ENCODE measurements at regions not wholly inside any gene's neighbourhood (a gene's known extent, or its start where the extent isn't known, plus 50 kb on each side); places are given as distances from the start of the nearest gene placed in this dataset.
A peak's percentile ranks its signal among the peaks of the same experiment; 100 is the strongest.
"Not testable (repeated sequence)": the region's sequence is repeated elsewhere in the genome, so short reads cannot be mapped to it uniquely, and the experiment has no call there.

DNA sequence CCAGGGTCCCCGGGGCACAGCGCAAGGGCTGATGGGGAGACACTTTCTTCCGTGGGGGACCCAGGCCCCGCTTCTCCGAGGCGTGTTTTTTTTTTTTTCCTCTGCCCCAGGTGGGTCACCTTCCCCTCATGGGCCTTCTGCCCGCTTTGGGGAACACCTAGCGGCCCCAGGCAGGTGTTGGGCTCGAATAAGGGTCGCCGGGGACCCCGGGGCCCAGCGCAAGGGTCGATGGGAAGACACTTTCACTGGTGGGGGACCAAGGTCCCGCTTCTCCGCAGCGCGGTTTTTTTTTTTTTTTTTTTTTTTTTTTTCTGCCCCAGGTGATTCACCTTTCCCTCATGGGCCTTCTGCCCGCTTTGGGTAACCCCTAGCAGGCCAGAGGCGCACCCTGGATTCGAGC is 193.8 kb downstream of the POTEG start:
- H3K4me1 ChIP-seq (ENCODE audit: control insufficient read depth, insufficient read depth, low read length); H3K27me3 Mint-ChIP-seq (ENCODE audit: low read depth in 2 of 2); H3K27ac ChIP-seq (ENCODE audit: low read length); intact Hi-C loops (cut with micrococcal nuclease); H3K4me3 ChIP-seq (ENCODE audit: low read length); H3K27me3 ChIP-seq (ENCODE audit: control insufficient read depth, insufficient read depth, low read length); H3K9me3 ChIP-seq (ENCODE audit: control insufficient read depth, insufficient read depth, low read length); ATAC-seq; H3K27ac Mint-ChIP-seq; DNase-seq; H3K9me3 Mint-ChIP-seq; H3K36me3 ChIP-seq (ENCODE audit: control insufficient read depth, insufficient read depth, low read length); H3K36me3 Mint-ChIP-seq; H3K4me3 Mint-ChIP-seq; H3K4me1 Mint-ChIP-seq: not testable (repeated sequence)
- WGBS (ENCODE audit: insufficient coverage), result 77% methylated on average over 5 of the region's 21 CpGs

DNA sequence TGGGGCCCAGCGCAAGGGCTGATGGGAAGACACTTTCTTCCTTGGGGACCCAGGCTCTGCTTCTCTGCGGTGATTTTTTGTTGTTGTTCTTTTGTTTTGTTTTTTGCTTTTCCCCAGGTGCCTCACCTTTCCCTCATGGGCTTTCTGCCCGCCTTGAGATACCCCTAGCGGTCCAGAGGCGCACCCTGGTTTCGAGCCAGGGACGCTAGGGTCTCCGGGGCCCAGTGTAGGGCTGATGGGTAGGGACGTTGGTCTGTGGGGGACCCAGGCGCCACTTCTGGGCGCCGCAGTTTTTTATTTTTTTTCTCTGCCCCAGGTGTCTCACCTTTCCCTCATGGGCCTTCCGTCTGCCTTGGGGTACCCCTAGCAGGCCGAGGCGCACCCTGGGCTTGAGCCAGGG is 192.7 kb downstream of the POTEG start:
- ATAC-seq; H3K4me3 ChIP-seq (ENCODE audit: low read length); H3K27ac Mint-ChIP-seq; H3K27me3 ChIP-seq (ENCODE audit: control insufficient read depth, insufficient read depth, low read length); intact Hi-C loops (cut with micrococcal nuclease); H3K4me1 Mint-ChIP-seq; H3K9me3 Mint-ChIP-seq; H3K36me3 ChIP-seq (ENCODE audit: control insufficient read depth, insufficient read depth, low read length); H3K27me3 Mint-ChIP-seq (ENCODE audit: low read depth in 2 of 2); H3K4me1 ChIP-seq (ENCODE audit: control insufficient read depth, insufficient read depth, low read length); H3K27ac ChIP-seq (ENCODE audit: low read length); DNase-seq; H3K9me3 ChIP-seq (ENCODE audit: control insufficient read depth, insufficient read depth, low read length); H3K4me3 Mint-ChIP-seq; H3K36me3 Mint-ChIP-seq: not testable (repeated sequence)
- 70% methylated on average over 2 of the region's 15 CpGs for WGBS (ENCODE audit: insufficient coverage)

DNA sequence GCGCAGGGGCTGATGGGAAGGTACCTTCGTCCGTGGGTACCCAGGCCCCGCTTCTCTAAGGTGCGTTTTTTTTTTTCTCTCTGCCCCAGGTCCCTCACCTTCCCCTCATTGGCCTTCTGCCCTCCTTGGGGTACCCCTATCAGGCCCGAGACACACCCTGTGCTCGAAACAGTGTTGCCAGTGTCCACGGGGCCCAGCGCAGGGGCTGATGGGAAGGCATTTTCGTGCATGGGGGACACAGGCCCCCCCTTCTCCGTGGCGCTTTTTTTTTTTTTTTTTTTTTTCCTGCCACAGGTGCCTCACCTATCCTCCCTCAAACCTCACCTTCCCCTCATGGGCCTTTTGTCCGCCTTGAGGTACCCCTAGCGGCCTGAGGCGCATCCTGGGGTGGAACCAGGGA is 191.6 kb downstream of the POTEG start:
- intact Hi-C loops (cut with micrococcal nuclease); DNase-seq: not testable (repeated sequence)
- WGBS (ENCODE audit: insufficient coverage), result no CpG with 5 or more reads among the region's 15 CpGs

DNA sequence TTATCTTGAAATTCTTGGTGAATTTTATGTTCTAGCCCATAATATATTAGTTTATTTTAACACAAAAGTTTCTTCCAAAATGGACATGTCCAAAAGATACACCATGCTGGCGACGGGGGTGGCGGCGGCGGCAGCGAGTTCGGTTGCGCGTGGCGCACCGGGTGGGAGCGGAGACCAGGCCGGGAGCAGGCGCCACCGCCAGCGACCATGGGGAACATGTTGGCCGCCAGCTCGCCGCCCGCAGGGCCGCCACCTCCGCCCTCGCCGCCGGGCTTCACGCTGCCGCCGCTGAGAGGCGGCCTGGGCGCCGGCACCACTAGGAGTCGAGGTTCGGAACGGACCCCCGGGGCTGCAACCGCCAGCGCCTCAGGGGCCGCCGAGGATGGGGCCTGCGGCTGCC is 167.2 kb downstream of the POTEG start:
- H3K4me1 ChIP-seq (ENCODE audit: control insufficient read depth, insufficient read depth, low read length); H3K4me1 Mint-ChIP-seq; H3K27ac Mint-ChIP-seq; H3K27me3 ChIP-seq (ENCODE audit: control insufficient read depth, insufficient read depth, low read length); H3K36me3 Mint-ChIP-seq; H3K36me3 ChIP-seq (ENCODE audit: control insufficient read depth, insufficient read depth, low read length); H3K4me3 Mint-ChIP-seq; H3K9me3 Mint-ChIP-seq; H3K9me3 ChIP-seq (ENCODE audit: control insufficient read depth, insufficient read depth, low read length); DNase-seq; H3K4me3 ChIP-seq (ENCODE audit: low read length); H3K27me3 Mint-ChIP-seq (ENCODE audit: low read depth in 2 of 2); intact Hi-C loops (cut with micrococcal nuclease); H3K27ac ChIP-seq (ENCODE audit: low read length): not testable (repeated sequence)
- peak in 1 of 3 donors; percentile 21 for ATAC-seq
- WGBS (ENCODE audit: insufficient coverage), result no CpG with 5 or more reads among the region's 40 CpGs

More for the DNA sequence above, 191.6 kb downstream of the POTEG start:
- H3K27me3 Mint-ChIP-seq (ENCODE audit: low read depth in 2 of 2); H3K4me1 Mint-ChIP-seq; H3K27me3 ChIP-seq (ENCODE audit: control insufficient read depth, insufficient read depth, low read length); H3K27ac ChIP-seq (ENCODE audit: low read length); H3K36me3 Mint-ChIP-seq; H3K36me3 ChIP-seq (ENCODE audit: control insufficient read depth, insufficient read depth, low read length); ATAC-seq; H3K9me3 ChIP-seq (ENCODE audit: control insufficient read depth, insufficient read depth, low read length); H3K4me1 ChIP-seq (ENCODE audit: control insufficient read depth, insufficient read depth, low read length); H3K4me3 Mint-ChIP-seq; H3K4me3 ChIP-seq (ENCODE audit: low read length); H3K9me3 Mint-ChIP-seq; H3K27ac Mint-ChIP-seq: not testable (repeated sequence)

DNA sequence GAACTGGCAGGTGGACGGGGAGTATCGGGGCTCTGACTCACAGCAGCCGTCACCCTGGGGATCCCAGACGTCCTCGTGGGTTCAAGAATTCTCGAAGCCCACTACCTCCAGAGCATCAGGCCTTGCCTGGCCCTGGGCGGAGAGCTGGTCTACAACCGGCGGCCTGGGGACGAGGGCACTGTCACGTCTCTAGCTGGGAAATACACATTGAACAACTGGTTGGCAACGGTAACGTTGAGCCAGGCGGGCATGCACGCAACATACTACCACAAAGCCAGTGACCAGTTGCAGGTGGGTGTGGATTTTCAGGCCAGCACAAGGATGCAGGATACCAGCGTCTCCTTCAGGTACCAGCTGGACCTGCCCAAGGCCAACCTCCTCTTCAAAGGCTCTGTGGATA is 166.5 kb downstream of the POTEG start:
- 89% methylated on average over 14 of the region's 16 CpGs for WGBS (ENCODE audit: insufficient coverage)
- H3K4me3 ChIP-seq (ENCODE audit: low read length); H3K27ac ChIP-seq (ENCODE audit: low read length); intact Hi-C loops (cut with micrococcal nuclease); H3K4me1 Mint-ChIP-seq; H3K4me3 Mint-ChIP-seq; H3K4me1 ChIP-seq (ENCODE audit: control insufficient read depth, insufficient read depth, low read length); H3K36me3 Mint-ChIP-seq; H3K36me3 ChIP-seq (ENCODE audit: control insufficient read depth, insufficient read depth, low read length); H3K9me3 ChIP-seq (ENCODE audit: control insufficient read depth, insufficient read depth, low read length); H3K27ac Mint-ChIP-seq; H3K27me3 Mint-ChIP-seq (ENCODE audit: low read depth in 2 of 2); H3K9me3 Mint-ChIP-seq; H3K27me3 ChIP-seq (ENCODE audit: control insufficient read depth, insufficient read depth, low read length); ATAC-seq: not testable (repeated sequence)
- peak in 1 of 2 donors; percentile 0 for DNase-seq

DNA sequence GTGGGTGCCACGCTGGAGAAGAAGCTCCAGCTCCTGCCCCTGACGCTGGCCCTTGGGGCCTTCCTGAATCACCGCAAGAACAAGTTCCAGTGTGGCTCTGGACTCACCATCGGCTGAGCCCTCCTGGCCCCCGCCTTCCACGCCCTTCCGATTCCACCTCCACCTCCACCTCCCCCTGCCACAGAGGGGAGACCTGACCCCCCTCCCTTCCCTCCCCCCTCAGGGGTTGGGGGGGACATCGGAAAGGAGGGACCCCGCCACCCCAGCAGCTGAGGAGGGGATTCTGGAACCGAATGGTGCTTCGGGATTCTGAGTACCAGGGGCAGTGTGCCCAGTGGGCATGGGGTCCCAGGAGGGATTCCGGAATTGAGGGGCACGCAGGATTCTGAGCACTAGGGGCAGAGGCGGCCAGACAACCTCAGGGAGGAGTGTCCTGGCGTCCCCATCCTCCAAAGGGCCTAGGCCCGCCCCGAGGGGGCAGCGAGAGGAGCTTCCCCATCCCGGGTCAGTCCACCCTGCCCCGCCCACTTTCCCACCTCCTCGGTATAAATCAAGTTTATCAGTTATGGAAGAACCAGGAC is 166.0 kb downstream of the POTEG start:
- intact Hi-C loops (cut with micrococcal nuclease); DNase-seq; H3K4me1 Mint-ChIP-seq; H3K4me3 ChIP-seq (ENCODE audit: low read length); H3K4me3 Mint-ChIP-seq; H3K27me3 ChIP-seq (ENCODE audit: control insufficient read depth, insufficient read depth, low read length); ATAC-seq; H3K36me3 ChIP-seq (ENCODE audit: control insufficient read depth, insufficient read depth, low read length); H3K9me3 ChIP-seq (ENCODE audit: control insufficient read depth, insufficient read depth, low read length); H3K27ac Mint-ChIP-seq; H3K4me1 ChIP-seq (ENCODE audit: control insufficient read depth, insufficient read depth, low read length); H3K27me3 Mint-ChIP-seq (ENCODE audit: low read depth in 2 of 2); H3K36me3 Mint-ChIP-seq; H3K9me3 Mint-ChIP-seq; H3K27ac ChIP-seq (ENCODE audit: low read length): not testable (repeated sequence)
- no CpG with 5 or more reads among the region's 21 CpGs for WGBS (ENCODE audit: insufficient coverage)

DNA sequence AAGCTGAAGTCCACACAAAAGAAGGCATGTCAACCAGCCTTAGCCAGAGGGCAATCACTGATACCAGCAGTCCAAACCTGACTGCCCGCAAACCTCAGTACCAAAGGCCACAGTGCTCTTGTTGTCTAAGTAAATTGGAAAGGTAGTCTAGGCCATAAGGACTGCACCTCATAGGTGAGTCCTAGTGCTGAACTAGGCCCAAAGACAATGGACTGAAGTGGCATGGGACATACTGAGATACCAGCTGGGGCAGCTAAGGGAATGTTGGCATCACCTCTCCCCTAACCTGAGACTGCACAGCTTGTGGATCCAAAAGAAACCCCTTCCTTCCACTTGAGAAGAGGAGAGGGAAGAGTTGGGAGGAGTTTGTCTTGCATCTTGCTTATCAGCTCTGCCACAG is 161.9 kb downstream of the POTEG start:
- H3K9me3 ChIP-seq (ENCODE audit: control insufficient read depth, insufficient read depth, low read length); H3K9me3 Mint-ChIP-seq; H3K4me1 ChIP-seq (ENCODE audit: control insufficient read depth, insufficient read depth, low read length); H3K27ac ChIP-seq (ENCODE audit: low read length); intact Hi-C loops (cut with micrococcal nuclease); H3K4me3 ChIP-seq (ENCODE audit: low read length); H3K27ac Mint-ChIP-seq; H3K4me3 Mint-ChIP-seq; H3K27me3 Mint-ChIP-seq (ENCODE audit: low read depth in 2 of 2); DNase-seq; H3K4me1 Mint-ChIP-seq; H3K36me3 ChIP-seq (ENCODE audit: control insufficient read depth, insufficient read depth, low read length); ATAC-seq; H3K27me3 ChIP-seq (ENCODE audit: control insufficient read depth, insufficient read depth, low read length); H3K36me3 Mint-ChIP-seq: not testable (repeated sequence)
- no CpG with 5 or more reads among the region's 1 CpG for WGBS (ENCODE audit: insufficient coverage)

DNA sequence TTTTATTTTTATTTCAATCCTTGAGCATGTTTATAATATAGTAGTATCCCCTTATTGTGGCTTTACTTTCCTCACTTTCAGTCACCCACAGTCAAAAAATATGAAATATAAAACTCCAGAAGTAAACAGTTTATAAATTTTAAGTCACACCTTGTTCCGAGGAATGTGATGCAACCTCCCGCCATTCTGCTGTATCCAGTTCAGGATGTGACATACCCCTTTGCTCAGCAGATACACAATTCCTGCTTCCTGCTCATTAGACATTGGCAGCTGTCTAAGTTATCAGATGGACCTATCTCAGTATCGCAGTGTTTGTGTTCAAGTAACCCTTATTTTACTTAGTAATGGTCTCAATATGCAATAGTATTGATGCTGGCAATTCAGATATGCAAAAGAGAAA is 144.5 kb downstream of the POTEG start:
- H3K27ac ChIP-seq (ENCODE audit: low read length); DNase-seq; H3K36me3 ChIP-seq (ENCODE audit: control insufficient read depth, insufficient read depth, low read length); H3K36me3 Mint-ChIP-seq; H3K4me3 ChIP-seq (ENCODE audit: low read length); H3K27me3 Mint-ChIP-seq (ENCODE audit: low read depth in 2 of 2); ATAC-seq; H3K9me3 Mint-ChIP-seq; H3K27ac Mint-ChIP-seq; H3K9me3 ChIP-seq (ENCODE audit: control insufficient read depth, insufficient read depth, low read length); intact Hi-C loops (cut with micrococcal nuclease); H3K4me3 Mint-ChIP-seq; H3K4me1 ChIP-seq (ENCODE audit: control insufficient read depth, insufficient read depth, low read length); H3K27me3 ChIP-seq (ENCODE audit: control insufficient read depth, insufficient read depth, low read length); H3K4me1 Mint-ChIP-seq: not testable (repeated sequence)
- 89% methylated on average over 2 of the region's 3 CpGs for WGBS (ENCODE audit: insufficient coverage)

Data from natural killer cell (primary cell).